ENCODE measurements at regions not wholly inside any gene's neighbourhood (a gene's known extent, or its start where the extent isn't known, plus 50 kb on each side); places are given as distances from the start of the nearest gene placed in this dataset.
"Not testable (repeated sequence)": the region's sequence is repeated elsewhere in the genome, so short reads cannot be mapped to it uniquely, and the experiment has no call there.

DNA sequence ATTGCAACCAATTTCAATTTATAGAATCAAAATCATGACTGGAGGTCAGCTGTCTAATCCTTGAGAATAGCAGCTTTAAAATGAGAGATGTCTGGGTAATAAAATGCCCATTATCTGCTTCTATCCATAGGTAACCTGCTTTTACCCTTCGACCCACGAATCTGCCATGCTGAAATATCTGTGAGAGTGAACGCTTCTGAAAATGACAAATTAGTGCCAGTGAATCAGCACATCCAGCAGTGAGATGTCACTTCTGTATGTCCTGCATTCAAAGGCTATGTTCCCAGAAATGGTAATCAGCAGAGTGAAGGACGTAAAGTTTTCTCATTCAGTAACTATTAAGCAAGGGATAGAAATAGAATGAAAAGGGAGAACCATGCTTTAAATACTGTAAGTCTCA lies 532.4 kb upstream of the ITGA1 start:
- DNase-seq (ENCODE audit: low spot score) = no peak

DNA sequence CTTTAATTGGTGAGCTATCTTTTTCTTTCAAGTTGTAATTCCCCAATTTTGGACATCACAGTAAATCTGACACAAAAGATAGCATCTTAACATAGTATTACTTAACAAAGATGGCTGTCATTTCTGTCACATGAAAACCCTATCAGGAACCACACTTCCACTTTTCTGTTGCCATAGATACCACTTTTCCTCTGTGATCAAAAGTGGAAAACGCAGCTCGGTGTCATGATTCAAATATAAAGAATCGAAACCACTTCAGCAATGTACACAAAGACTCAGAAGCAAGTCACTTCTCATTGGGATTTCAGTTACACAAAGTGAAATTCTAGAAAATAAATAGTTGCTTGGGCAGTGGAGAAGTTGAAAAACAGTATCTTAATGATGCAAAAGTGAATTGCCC lies 524.9 kb upstream of the ITGA1 start:
- no peak for DNase-seq (ENCODE audit: low spot score)

DNA sequence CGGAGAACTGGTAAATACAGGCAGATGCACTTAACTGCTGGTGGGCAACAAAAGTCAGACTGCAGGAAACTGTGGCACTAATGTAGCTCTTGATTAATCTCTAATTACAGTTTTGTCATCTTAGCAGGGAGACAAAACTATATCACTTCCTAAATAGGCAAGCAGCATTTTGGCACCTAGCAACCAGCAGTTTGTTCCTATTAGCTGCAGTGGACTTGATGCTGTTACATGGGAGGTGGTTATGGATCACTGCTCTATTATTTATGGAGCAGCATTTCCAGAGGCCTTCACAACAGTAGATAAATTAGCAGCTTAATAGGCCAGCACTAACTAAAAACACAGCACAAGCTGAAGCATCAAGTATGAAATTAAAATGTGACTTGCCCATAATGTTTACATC lies 518.3 kb upstream of the ITGA1 start:
- no peak for DNase-seq (ENCODE audit: low spot score)

DNA sequence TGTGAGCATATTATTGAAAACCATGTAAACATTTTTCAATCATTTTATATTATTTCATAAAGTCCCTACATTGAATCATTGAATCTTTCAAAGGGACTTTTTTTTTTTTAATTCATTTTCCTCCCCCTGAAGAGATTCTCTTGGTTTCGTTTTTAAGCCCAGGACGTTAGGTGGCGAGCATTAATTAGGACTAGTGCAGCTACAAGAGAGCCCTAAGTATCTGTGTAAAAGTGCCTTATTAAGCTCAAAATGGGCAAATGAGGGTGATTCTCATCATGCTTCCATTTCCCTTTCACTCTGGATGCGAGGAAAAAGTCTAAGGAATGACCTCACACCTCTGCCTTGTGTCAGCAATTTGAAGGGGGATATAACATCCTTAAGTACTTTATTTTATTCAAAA lies 517.9 kb upstream of the ITGA1 start:
- DNase-seq (ENCODE audit: low spot score) = no peak

DNA sequence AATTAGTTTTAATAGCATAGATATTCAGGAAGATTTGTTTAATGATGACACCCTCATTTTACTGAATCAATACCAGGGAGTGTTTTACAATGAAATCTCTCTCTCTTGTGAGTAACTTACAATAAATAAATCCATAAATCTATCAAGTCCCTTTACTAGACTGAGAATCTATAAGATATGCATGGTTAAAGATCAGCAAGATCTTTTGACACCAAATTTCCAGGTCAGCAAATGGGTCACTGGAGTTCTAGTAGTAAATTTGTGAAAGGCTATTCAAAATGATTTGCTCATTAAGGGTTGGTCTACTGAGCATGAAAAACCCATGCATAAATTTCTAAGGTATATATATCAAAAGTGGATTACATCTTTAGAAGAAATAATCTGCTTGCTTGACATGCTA lies 512.1 kb upstream of the ITGA1 start:
- DNase-seq (ENCODE audit: low spot score) = no peak

DNA sequence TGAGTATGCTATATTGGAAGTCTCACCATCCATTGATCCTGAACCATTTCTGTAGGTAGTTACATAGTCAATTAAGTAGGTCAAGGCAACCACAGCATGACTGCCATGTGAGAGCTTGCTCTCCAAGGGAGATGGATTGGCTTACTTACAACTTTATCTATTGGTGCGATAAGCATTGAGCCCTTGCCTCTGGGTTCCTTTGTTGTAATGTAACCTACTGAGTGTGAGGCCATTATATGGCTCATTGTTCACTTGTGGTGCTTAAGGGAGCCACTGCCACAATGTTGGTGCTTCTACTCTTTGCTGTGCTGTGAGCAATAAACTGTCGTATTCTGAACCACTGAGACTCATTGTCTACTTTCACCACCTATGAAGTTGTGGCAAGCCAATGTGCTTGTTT lies 510.6 kb upstream of the ITGA1 start:
- no peak for DNase-seq (ENCODE audit: low spot score)

DNA sequence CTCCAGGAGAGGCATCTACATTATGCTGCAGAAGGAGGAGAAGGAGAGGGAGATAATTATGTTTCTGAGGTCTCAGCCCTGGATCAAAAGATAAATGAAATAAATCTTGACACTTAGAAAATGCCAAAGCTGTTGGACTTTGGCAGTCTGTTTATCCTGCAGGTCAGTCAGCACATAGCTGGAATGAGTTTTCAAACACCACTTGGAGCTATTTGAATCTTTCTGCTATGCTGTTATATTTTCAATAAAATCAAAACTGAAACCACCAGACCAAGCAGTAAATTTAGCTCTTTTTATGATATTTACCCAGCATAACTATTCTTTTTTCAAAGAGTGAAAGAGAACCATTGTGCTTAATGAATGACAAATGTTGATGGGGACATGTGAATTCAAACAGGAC lies 505.1 kb upstream of the ITGA1 start:
- DNase-seq (ENCODE audit: low spot score) = no peak

DNA sequence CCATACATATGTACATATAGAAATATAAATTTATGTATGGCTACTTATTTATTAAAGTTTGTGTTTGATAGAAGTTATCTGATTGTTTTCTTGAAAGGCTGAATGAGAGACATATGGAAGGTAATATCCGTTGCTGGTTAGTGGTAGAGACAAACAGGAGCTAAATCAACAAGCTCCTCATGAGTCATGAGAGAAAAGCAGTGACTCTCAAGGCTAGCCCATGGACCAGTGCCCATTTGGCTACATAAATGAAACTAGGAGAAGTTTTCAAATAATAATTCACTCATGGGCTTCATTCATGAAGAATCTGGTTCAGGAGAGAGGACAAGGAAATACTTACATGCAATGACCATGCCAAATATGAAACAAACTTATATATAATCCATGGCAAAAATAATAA lies 504.5 kb upstream of the ITGA1 start:
- DNase-seq (ENCODE audit: low spot score) = no peak

DNA sequence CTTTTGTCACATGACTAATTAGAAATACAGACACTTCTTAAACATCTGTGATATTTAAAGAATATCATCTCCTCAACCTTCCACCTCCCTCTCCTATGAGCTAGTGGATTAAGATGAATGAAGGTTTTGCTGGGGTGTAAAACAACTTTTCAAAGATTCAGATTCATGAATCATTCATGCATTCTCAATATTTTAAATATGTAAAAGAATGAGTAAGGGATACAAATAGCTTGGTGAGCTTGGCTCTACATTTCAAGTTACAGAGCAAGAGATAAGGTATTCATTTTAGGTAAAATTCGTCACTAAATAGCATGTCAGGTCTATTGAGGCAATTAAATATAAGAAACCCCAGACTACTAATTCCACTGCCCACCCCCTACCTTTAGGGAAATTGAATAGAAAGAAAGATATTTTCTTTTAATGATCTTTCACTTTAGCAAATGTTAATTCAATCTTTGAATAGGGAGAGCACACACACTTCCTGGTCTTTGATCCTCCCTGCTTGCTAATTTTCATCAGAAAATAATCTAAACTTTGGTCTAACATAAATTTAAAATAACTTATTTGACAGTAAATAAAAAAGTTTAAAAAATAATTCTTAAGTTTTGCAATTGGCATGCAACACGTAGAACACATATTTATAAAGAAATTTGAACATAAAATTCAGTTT lies 486.9 kb upstream of the ITGA1 start:
- DNase-seq (ENCODE audit: low spot score) = no peak

DNA sequence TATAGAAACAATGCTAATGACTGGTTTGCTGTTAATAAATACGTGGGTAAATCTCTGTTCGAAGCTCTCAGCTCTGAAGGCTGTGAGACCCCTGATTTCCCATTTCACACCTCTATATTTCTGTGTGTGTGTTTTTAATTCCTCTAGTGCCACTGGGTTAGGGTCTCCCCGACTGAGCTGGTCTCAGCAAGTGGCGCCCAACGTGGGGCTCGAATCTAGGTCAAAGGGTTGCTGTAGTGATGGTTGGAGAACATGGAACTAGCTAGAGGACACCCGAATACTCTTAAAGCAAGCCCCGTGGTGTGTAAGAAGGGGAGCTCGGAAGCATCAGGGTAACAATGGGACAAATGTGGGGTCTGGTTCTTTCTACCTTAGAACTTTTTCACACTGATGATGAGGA lies 482.9 kb upstream of the ITGA1 start:
- DNase-seq (ENCODE audit: low spot score) = not testable (repeated sequence)

DNA sequence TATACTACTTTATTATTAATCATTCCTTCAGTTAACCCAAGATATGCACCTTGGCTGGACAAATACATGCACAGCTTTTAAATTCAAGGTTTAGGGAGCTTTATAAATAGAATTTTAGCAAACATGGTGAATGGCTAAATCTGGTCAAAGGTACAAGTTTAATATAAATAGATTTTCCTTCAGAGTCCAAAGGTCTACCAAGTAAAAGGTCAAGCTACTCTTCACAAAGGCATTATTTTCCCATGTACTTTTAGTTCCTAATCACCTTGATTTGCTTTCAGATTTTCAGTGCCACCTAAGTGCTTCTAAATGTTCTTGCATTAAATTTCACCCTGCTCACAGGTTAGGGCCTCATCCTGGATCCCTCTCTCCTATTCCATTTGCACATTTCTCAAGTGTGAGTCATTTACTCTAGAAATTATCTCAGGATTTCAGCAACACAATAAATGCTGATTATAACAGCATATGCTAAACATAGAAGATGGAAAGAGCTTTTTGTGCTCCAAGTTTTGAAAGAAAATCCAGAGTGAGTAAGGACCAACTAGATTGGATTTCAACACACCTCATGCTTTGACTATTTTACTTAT lies 459.4 kb upstream of the ITGA1 start:
- no peak for DNase-seq (ENCODE audit: low spot score)

DNA sequence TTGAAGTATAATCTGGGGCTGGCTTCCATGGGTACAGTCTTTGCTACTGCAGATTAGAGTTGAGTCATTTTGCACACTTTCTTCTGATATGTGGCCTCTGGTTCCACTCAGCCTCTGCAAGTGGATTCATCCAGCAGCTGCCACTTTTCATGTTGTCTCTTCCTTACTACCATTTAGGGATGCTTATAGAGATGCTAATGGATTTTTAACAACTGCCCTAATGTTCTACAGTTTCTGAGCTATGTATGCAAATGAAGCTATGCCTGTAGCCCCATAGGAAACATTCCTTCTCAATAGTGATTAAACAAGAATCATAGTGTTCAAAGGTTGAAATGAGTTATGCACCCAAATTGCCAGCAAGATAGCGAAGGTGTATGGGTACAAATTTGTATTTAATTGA lies 456.0 kb upstream of the ITGA1 start:
- DNase-seq (ENCODE audit: low spot score) = no peak

DNA sequence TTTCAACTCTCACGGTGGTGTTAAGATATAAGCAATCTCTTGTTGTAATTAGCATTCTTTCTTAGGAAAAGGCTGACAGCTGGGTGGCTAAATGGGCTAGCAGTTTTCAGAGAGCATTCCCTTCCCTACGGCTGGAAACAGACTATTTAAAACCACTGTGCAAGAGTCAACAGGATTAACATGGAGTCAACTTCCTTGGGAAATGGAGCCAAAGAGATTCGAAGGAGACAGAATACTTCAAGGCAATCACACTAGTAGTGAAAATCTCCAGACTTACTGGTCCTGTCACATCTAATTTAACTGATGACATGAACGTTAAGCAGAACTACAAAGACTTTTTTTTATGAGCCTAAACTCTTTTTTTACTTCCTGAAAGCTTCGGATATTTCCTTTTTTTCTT lies 453.3 kb upstream of the ITGA1 start:
- DNase-seq (ENCODE audit: low spot score) = no peak

DNA sequence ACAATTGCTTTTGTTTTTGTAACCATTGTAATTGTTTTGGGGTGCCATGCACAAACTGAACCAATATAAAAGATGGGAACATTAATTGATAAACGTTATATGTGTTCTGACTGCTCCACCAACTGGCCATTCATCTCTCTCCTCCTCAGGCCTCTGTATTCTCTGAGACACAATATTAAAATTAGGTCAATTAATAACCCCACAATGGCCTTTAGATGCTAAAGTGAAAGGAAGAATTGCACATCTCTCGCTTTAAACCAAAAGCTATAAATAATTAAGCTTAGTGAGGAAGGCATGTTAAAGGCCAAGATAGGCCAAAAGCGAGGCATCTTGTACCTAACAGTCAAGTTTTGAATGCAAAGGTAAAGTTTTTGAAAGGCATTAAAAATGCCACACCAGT lies 448.4 kb upstream of the ITGA1 start:
- no peak for DNase-seq (ENCODE audit: low spot score)

DNA sequence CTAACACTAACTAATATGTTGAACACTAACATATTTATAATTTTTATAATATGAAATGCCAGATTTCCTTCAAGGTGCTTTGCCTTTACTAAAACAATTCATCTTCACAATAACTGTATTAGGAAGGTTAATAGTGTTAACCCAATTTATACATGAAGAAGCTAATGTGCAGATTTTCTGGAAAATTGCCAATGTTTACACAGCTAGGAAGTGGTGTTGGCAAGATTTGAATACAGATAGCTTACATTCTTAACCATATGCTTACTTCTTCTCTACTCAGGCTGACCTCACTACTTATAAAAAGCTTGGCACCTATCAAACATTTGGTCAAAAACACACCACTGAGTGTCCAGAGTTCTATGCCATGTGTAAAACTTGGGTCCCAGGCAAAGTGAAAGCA lies 445.4 kb upstream of the ITGA1 start:
- DNase-seq (ENCODE audit: low spot score) = no peak

DNA sequence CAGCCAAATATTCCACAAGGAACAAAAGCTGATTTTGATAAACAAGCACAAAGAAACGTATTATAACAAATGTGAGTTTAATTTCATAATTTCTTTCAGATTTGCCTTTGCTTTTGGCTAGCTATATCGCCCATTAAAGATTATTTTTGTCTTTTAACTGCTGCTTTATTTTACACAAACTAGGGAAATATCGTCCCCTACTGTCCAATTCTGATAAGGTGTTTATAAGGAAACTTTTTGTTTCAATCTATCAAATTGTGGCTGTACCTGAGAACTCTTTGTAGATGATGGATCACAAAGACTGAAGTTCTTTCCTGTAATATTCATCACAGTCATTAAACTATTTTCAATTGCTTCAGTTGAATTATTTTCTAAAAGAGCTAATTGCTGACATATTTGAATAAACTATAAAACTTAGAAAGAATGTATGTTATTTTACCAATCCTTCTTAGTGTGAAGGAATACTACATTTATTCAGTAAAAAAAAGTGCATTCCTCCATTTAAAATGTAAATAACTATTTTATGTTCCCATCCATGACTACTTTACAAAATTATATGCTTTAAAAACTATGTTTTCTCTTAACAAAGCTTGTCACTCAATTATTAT lies 431.3 kb upstream of the ITGA1 start:
- peak; percentile 8 for DNase-seq (ENCODE audit: low spot score)

DNA sequence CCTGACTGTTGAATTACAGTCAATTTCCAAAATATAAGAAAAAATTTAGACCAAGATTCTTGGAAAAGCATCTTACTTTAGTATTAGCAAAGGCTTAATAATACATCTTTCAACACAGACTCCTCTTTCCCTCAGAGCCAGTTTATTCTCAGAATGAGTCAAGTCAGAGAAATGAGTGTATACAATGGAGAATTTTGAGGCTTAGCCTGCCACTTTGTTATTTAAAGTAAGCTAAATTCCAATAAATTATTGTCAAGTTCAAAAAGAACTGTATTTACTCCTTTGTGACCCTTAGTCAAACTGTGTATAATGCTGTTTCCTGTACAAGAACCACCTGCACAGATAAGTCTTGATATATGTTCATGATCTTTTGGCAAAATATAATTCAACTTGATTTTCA lies 428.5 kb upstream of the ITGA1 start:
- DNase-seq (ENCODE audit: low spot score) = no peak

DNA sequence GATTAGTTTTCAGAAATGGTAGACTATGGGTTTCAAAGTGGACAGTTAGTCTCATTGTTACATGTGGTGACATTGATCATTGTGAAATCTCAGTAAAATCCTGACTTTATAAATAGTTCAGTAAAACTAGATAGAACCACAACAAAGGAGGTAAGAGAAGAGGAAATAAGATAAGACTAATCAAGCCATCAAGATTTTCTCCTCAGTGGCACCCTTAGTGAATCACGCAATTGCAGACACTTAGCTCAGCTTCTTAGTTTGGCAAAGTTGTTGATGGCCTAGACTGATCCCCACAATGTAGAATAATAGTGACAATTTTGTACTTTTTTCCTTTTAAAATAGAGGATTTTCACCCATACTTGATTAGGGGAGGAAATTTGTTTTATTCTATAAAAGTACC lies 426.7 kb upstream of the ITGA1 start:
- no peak for DNase-seq (ENCODE audit: low spot score)

DNA sequence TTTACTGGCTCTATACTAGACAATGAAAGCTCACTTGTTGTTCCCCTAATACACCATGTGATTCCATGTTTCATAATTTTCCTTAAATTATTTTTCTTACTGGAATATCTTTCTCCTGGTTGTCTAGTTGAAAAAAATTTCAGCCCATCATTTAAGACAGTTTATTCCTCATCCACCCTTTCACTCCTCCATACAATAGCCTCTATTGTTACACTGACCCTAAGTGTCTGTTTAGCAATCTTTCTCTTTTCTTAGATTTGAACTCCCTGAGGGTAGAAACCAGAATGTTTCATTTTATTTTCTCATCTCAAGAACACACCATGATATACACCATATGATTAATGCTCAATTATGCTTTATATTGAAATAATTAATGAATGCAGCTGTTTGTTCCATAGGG lies 413.4 kb upstream of the ITGA1 start:
- no peak for DNase-seq (ENCODE audit: low spot score)

DNA sequence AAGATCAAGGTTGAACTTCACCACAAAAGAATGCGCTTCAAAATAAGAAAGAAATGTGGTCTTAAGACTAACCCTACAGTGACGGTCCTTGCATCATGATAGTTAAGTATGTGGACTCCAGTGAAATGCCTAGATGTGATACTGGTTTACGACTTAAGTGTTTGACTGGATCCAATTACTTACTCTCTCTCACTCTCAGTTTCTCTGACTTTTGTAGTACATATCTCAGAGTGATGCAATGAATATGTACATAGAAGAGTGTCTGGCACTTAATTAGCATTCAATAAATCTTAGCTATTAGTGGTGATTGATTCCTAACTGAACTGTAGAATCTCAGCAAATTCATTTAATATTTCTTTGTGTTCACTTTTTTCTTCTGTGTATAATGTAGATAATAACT lies 411.7 kb upstream of the ITGA1 start:
- DNase-seq (ENCODE audit: low spot score) = no peak

DNA sequence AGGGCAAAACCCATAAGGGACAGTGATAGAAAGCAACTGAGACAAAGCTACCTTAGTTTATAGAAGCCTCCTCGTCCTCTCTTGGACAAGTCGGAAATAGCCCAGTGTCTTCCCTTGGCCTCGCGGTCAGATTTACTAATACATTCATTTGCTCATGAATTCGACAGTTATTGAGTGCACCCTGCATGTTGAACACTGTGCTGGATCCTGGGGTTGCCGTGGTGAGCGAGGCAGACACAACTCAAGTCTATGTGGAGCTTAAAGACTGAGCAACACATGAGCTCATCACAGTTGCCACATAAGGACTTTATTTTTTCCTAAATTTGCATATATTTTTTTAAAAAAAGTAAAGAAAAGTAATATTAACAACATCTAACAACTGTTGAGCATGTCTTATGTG lies 411.1 kb upstream of the ITGA1 start:
- no peak for DNase-seq (ENCODE audit: low spot score)

DNA sequence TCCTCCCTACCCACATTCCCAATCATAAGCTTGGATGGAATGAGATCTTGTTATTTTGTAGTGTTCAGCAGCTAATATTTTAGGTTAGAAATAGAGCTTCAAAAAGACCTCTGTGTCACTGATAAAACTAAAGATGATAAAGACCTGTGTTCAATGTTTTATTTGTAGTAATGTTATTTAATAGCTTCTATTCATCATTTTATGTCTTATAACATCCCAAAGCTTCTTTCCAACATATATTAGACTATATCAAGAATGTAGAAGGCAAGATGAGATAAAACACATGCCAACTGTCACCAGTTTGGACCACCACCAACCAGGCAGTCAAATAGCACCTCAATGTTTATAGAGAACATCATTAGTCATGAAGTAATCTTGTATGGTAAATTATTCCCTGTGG lies 409.5 kb upstream of the ITGA1 start:
- DNase-seq (ENCODE audit: low spot score) = no peak

DNA sequence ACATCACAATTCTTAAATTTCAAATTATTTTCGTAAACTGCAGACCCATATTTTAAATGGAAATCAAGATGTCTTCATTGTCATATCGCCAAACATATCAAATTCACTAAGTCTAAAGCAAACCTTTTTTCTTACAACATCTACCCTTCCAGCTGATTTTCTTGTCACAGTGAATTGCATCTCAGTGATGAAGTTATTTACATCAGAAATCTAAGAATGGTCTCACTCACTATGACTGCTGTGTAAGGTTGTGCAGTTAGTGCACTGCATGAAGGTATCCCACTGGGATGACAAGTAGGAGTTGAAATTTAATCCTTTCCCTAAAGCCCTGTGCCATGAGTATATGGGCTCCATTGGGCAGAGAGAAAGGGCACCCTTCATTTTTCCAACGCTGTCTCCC lies 399.4 kb upstream of the ITGA1 start:
- no peak for DNase-seq (ENCODE audit: low spot score)

DNA sequence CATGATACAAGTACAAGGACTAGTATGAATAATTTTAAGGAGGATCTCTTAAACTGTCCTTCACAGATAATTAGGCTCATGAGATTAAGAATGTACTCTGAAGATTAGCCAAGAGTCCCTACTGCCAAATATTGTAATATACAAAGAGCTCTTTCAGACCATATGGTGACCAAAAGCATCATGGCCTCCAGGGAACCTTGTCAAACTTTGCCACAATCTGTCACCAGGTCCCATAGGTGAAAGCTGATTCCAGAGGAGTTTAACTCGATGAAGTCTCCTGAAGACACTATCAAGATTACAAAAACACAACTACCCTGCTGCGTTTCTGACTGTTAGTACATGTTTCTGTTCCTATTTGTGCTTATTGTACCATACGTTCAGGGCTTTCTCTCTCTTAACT lies 395.4 kb upstream of the ITGA1 start:
- no peak for DNase-seq (ENCODE audit: low spot score)

Measured in A172 (cell line).